ENCODE measurements at regions not wholly inside any gene's neighbourhood (a gene's known extent, or its start where the extent isn't known, plus 50 kb on each side); places are given as distances from the start of the nearest gene placed in this dataset.

GRCh38 chr12:43117226-43117930 lies 434.6 kb downstream of the ADAMTS20 start:
- 63 to 66% (median 64%) methylated on average over 3 of the region's 3 CpGs for WGBS, 3 donors
- Histone ChIP-seq H3K4me3 (no peak overlapping the region), H3K4me1 (no peaks in the 10 kb centered on the region), H3K9me3 (no peaks in the 10 kb centered on the region), H3K27me3 (ENCODE audit: insufficient read depth in 3 of 3, low read length in 2 of 3) (no peaks in the 10 kb centered on the region), H3K36me3 (ENCODE audit: insufficient read depth in 1 of 2, low read depth in 1 of 2) (no peaks in the 10 kb centered on the region), H3K27ac (no peak overlapping the region)
- intact Hi-C loops (cut with DNase I), result no loop called here
- DNase-seq, result no peak
- TF ChIP-seq CTCF (IDR thresholded peaks at IDR 0.05), result no peak
- no peak for ATAC-seq

- intact Hi-C loops (cut with DNase I), result no loop called here
- ATAC-seq, result no peak
- Histone ChIP-seq H3K36me3 (ENCODE audit: insufficient read depth in 1 of 2, low read depth in 1 of 2) (no peaks in the 10 kb centered on the region), H3K4me3 (no peak overlapping the region), H3K27ac (no peak overlapping the region), H3K4me1 (no peaks in the 10 kb centered on the region), H3K27me3 (ENCODE audit: insufficient read depth in 3 of 3, low read length in 2 of 3) (no peaks in the 10 kb centered on the region), H3K9me3 (no peaks in the 10 kb centered on the region)
- no peak for DNase-seq
- WGBS, 3 donors, result 84 to 94% (median 93%) methylated on average over 4 of the region's 4 CpGs
- no peak for TF ChIP-seq CTCF (IDR thresholded peaks at IDR 0.05)
Observed at GRCh38 chr12:43115441-43116160, 436.4 kb downstream of the ADAMTS20 start.

GRCh38 chr12:43114316-43114715 lies 437.7 kb downstream of the ADAMTS20 start:
- intact Hi-C loops (cut with DNase I), result no loop called here
- Histone ChIP-seq H3K9me3 (no peaks in the 10 kb centered on the region), H3K36me3 (ENCODE audit: insufficient read depth in 1 of 2, low read depth in 1 of 2) (no peaks in the 10 kb centered on the region), H3K27ac (no peak overlapping the region), H3K4me1 (no peaks in the 10 kb centered on the region), H3K27me3 (ENCODE audit: insufficient read depth in 3 of 3, low read length in 2 of 3) (no peaks in the 10 kb centered on the region), H3K4me3 (no peak overlapping the region)
- ATAC-seq (no peak), DNase-seq (no peak)
- TF ChIP-seq CTCF (IDR thresholded peaks at IDR 0.05), result no peak
- WGBS, 3 donors, result 92 to 95% (median 93%) methylated on average over 3 of the region's 3 CpGs

GRCh38 chr12:43113616-43114015 lies 438.4 kb downstream of the ADAMTS20 start:
- Histone ChIP-seq H3K4me1 (no peaks in the 10 kb centered on the region), H3K4me3 (no peak overlapping the region), H3K36me3 (ENCODE audit: insufficient read depth in 1 of 2, low read depth in 1 of 2) (no peaks in the 10 kb centered on the region), H3K27me3 (ENCODE audit: insufficient read depth in 3 of 3, low read length in 2 of 3) (no peaks in the 10 kb centered on the region), H3K9me3 (no peaks in the 10 kb centered on the region), H3K27ac (no peak overlapping the region)
- WGBS, 3 donors, result 82 to 91% (median 82%) methylated on average over 4 of the region's 4 CpGs
- TF ChIP-seq CTCF (IDR thresholded peaks at IDR 0.05), result no peak
- DNase-seq (no peak), ATAC-seq (no peak)
- intact Hi-C loops (cut with DNase I), result no loop called here
